HL-60/S4 treated with phorbol 12-myristate 13-acetate at 8.2 ng/mL for 4 days and 3 days (cell line): ENCODE measurements at regions not wholly inside any gene's neighbourhood (a gene's known extent, or its start where the extent isn't known, plus 50 kb on each side); places are given as distances from the start of the nearest gene placed in this dataset.
"Not testable (repeated sequence)": the region's sequence is repeated elsewhere in the genome, so short reads cannot be mapped to it uniquely, and the experiment has no call there.

Source experiments
- in situ Hi-C: fragments of 300-500 bp; cut with MboI; formaldehyde crosslinking; loops from 2 replicates; pipeline ENCODE4 v1.15.0; 2022; ENCODE audit warnings: low sequenced_read_pairs

DNA sequence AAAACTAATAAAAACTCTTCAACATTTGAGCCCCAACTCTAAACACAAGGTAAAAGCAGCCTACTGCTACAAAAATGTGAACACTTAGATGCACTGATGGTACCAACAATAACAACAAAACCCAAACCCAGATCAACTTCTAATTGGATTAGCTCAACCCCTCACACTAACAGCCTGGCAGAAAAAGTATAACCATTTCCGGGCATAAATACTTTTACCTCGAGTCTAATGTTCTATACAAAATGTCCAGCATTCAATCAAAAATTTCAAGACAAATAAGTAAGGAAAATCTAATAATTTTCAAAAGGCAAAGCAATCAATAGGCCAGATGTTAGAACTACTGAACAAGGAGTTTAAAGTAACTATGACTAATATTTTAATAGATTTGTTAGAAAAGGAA is 303.3 kb downstream of the ARRDC4 start:
- in situ Hi-C loops: no loop called here

DNA sequence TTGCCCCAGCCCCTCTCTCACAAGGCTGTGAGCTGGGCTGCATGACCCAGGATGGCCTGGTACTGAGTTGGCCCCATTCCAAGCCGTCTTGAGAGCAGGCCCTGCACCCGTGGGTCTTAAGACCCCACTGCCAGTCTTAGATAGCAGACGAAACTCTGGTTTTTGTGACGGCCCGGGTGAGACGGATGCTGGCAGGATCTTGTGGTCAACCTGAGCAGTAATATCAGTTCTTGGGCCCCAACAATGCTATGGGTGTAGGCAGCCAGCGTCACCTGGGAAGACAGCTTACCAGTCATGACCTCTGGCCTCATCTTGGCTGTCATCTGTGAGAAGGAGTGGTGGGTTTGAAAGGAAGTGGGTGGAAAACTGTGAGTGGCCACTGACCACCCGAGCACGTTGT is 305.8 kb downstream of the ARRDC4 start:
- in situ Hi-C loops: no loop called here

DNA sequence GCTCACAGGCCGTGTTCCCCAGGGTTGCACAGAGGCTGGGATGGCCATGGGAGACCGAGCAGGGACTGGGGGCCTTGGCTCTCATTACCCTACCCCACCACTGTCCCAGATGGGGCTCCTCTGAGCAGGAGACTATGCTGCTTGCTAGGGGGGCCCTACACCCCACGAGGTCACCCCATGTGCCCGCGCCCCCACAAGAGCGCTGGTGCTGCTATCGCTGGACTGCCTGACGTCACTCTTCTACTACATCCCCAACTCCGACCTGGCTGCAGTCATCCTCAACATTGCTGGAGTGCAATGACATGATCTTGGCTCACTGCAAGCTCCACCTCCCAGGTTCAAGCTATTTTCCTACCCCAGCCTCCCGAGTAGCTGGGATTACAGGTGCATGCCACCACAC is 307.7 kb downstream of the ARRDC4 start:
- in situ Hi-C loops: no loop called here

DNA sequence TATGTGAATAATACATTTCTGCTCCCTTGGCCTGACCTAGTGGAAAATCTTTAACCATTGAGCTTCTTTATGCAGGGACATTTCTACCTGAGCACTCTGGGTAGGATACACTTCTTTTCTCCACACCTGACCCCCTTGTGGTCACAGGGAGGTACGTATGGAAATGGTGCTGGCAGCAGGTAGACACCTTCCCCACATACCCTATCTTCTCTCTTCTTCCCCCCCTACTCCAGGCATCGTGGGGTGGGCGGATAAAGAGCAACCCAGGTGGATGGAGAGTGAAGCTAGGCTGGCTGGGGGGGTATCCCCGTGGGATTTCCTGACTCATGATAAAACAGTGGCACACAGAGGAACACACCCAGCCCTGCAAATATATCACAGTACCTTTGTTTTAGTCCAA is 312.1 kb downstream of the ARRDC4 start:
- in situ Hi-C loops: no loop called here

DNA sequence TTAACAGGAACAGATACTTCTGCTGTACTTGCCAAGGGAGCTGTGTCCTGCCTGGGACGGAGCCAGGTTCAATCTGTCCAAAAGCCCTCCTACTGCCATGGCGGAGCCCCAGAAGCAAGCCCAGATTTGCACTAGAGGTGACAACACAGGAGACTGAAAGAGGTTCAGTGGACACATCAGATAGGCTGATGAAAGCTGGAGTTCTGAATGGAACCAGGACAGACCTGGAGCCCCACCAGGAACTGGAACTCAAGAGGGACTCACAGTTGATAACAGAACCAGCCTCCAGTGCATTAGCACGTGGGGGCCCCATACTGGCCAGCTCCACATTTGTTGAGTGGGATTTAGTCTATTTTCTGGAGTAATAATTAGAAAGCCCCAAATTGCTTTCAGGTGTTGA is 315.5 kb downstream of the ARRDC4 start:
- in situ Hi-C loops: no loop called here

DNA sequence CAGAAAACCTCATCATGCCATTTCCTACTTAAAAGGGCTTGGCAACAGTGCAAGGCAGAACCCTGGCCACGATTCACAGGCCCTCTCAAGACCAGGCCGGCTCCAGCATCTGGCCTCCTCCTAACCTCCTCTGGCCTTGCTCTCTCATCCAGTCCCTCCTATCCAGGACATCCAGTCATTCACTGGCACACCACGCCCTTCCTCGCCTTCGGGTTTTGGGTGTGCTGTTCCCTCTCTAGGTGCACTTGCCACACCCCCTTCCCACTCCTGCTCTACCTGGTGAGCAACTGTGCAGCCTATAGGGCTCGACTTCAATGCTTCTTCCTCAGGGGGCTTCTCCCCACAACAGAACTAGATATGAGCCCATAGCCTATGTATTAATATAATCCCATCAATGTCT is 317.1 kb downstream of the ARRDC4 start:
- in situ Hi-C loops: no loop called here

DNA sequence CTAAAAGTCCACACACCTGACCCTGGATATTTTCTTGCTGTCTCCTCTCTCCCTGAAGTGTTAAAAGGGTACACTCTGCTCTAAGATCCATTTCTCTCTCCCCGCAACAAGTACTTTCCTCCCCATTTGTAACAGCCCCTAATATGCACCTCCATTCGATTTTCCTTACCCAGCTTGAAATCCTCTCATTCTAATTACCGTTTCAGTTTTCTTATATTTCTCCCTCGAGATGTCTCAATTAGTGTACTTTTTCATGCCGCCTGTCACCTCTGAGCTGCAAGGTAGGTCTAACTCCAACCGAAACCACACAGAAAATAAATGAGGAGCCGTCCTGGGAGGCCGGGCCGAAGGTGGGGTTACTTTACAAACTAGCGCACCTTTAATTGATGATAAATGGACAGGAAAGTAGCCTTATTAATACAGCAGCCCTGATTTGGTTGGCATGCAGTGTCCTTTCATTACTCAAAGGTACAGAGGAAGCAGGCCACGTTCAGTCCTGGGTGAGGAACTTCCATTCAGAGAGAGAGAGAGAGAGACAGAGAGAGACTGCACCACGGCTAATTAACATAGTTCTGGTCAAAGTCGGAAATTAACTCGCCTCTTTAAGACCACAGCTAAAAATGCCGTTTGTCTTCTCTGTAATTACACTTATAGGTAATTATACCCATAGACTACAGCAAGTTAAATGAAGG is 319.9 kb downstream of the ARRDC4 start:
- in situ Hi-C loops: no loop called here

DNA sequence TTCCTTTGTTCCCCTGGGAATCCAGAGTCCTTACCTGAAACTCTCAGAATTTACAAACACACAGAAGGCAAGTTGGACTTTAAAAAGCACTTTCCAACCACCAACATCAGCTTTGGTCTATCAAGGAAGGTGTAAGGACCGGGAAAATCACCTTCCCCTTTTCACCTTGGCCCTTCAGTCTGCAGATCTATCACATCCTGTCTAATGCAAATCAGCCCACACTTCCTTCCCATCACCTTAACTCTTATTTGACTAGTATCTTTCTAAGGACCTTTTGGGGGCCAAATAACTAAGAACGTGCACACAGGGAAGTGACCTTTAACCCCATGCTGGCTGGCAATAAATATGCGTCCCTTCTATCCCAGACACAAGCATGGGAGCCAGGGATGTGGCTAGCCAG is 320.6 kb downstream of the ARRDC4 start:
- in situ Hi-C loops: no loop called here

DNA sequence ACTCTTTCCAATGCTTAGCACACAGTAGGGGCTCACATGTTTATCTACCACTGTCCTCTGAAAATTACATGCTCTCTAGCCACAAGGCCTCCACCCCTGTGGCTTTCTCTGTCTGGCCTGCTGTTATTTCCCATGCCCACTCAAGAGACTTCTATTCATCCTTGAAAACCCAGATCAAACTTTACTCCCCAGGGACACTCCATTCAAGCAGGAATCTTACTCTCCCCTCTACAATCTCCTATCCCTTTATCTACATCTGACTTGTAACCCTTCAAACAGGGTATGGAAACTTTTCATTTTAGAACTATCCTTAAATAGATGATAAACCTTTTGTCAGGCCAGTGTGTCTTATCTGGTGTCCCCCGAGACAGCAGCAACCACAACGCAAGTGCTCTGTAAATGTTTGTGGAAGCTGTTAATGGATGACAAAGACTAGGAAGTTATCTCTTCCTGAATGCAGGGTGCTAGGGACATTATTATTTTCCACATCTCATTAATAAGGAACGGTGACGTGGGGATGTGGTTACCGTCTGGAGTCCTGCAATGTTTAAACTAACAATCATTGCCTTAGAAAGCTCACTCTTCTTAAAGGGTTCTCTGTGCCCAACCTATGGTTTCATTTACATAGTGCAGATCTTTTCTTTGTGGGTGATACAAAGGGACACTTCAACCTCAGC is 322.3 kb downstream of the ARRDC4 start:
- in situ Hi-C loops: no loop called here

DNA sequence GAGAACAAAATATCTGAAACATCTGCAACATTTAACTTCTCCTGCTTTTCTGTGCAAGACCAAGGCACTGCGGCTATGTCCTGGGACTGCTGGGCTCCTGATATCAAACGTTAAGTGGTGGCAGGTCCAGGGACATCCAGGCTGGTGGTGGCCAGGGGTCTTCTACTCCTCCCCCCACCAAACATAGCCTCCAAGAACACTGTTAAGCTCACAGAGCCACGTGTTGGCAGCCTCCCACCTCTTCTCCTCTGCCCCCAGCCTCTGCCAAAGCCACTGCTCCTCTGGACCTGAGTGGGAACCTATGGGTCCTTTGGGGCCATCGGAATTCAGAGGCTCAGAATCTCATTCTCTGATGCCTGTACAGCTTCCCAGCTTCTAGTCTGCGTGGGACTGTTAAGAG is 325.7 kb downstream of the ARRDC4 start:
- in situ Hi-C loops: no loop called here

DNA sequence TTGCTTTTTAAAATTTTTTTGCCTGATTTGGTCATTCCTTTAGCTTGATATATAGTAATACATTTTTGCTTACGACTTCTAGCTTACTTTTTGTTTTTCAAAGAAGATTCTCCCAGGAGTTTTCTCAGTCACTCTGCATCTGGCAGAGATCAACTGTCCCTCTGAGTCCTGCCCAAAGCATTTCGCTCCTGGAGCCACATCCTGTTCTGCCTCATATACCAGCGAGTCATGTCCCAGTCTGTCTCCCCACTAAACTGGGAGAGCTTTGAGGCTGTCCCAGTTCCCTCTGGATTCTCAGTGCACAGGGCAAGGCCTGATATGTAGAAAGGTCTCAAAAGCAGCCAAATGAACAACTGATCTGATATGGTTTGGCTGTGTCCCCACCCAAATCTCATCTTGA is 326.3 kb downstream of the ARRDC4 start:
- in situ Hi-C loops: no loop called here

DNA sequence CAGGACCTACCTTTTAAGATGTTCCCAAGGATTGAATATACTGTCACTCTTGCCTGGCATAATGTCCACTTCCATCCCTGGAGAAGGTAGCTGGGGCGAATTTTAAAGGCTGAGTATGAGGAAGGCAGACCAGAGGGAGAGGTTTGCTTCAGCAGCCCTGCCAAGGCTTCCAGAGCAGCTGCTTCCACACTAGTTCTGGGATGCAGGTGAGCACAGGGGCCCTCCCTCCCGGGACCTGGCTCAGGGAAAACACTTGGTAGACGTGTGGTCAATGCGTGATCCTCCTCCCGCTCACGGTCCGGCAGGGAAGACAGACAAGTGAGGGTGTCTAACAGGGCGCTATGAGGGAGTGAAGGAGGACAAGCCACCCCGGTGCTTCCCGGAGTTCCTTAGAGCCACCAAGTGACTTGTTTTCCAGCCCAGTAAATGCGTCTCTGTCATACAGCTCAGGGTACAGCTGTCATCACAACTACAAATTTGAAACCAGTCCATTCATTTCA is 327.6 kb downstream of the ARRDC4 start:
- in situ Hi-C loops: no loop called here

DNA sequence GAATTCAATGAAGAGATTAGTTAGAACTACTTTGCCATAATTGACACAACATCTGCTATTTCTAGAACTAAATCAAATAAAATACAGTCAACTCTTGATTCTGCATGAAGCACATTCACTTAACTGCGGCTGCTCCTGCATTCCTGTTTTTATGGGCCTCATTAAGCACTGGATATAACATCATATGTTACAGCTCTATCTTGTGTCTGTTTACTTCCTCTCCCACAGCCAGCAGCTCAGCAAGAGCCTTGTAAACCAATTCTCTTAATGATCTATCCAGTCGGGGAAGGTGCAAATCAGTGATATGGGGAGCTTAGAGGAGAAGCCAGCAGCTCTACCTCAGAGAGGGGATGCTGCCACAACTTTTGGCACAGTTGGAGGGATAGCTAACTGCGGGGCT is 329.2 kb downstream of the ARRDC4 start:
- in situ Hi-C loops: no loop called here

DNA sequence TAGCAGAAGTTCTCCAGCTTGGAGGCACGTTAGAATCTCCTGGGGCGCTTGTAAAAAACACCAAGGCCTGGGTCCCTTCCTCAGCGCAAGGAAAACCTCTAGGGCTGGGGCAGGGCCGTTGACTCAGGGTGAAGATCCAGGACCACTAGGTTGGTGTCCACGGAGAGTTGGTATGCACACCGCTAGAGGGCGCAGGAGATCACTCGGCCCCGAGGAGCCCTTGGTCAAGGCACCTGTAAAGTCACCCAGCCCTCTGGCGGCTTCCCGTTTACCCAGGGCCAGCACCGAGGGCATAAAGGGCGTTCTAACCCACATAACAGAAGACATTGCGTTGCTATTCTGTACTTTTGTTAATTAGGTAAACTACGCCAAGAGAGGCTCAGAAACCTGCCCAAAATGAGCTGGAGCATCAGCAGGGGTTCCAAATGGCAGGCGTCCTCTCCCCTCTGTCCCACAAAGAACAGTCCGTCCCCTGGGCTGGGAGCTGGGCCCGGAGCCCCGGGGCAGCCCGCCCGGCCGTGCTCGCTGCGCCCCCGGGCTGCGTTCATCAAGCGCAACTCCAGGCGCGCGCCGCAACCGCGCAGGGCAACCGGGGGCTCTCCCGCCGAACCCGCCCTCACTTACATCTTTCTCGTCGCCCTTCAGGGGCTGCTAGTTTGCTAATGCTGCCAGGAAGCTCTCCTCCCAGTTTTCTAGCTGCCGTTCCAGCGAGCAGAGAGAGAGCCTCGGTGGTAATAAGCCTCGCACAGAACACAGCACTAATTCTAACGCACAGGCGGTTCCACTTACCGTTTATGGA is 332.1 kb downstream of the ARRDC4 start:
- in situ Hi-C loops: no loop called here

DNA sequence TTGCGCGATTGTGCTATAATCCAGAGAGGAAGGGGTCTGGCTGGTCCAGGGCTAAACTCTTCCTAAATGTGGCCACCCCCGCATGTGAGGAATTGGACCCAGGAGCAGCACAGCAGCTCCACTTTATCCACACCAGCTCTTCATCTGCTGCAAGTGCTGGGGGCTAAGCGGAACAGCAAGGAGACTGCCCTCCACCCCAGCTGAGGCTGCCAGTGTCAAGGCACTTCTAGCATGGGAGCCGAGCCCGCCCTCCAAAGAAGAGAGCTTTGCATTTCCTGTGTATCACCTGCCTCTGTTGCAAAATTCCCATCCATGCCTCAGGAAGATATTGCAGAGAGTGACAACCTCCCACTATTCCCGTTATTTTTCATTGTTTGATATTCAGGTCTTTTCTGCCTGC is 333.6 kb downstream of the ARRDC4 start:
- in situ Hi-C loops: no loop called here

DNA sequence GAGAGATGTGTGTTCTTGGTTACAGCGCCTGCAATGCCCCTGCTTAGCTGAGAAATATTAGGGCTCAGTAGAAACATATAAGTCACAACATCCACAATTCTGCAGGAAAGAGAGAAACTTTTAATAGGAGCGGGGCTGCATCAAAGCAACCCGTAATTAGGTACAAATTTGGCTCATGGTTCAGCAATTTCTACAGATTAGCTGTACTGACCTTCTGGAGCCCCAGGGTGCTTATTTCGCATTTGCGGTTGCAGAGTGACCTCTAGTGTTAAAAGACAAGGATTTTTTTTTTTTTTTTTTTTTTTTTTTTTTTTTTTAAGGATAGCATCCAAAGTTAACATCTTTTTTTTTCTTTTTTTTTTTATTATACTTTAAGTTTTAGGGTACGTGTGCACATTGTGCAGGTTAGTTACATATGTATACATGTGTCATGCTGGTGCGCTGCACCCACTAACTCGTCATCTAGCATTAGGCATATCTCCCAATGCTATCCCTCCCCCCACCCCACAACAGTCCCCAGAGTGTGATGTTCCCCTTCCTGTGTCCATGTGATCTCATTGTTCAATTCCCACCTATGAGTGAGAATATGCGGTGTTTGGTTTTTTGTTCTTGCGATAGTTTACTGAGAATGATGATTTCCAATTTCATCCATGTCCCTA is 334.7 kb downstream of the ARRDC4 start:
- in situ Hi-C loops: not testable (repeated sequence)

DNA sequence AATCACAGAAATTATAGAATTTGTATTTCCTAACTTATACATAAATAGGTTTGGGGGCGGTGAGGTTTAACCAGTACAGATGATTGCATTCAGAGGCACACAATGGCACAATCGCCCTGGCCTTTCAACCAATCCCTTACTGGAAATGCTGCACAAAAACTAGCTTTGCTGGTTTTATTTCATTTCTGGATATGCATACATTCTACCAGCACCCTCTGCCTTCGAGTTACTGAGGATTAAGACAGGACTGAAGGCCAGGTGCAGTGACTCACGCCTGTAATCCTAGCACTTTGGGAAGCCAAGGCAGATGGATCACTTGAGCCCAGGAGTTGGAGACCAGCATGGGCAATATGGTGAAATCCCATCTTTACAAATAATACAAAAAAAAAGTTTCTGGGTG is 336.1 kb downstream of the ARRDC4 start:
- in situ Hi-C loops: no loop called here

DNA sequence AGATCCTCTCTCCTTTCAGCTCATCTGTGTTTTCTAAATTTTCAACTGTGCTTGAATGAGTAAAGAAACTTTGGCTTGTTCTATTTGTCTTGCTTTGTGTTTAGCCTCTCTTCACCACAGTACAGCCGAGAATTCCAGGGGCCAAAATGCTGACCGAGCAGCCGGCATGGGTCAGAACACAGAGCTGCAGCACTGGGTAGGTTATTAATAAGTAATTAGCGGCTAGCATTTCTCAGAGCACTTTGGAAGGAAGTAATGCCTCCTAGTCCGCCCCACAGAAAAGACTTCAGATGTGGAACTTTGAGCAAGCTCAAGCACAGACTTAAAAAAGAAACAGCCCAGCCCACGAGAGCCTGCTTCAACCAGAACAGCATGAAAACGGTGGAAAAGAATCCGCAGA is 343.9 kb downstream of the ARRDC4 start:
- in situ Hi-C loops: no loop called here

DNA sequence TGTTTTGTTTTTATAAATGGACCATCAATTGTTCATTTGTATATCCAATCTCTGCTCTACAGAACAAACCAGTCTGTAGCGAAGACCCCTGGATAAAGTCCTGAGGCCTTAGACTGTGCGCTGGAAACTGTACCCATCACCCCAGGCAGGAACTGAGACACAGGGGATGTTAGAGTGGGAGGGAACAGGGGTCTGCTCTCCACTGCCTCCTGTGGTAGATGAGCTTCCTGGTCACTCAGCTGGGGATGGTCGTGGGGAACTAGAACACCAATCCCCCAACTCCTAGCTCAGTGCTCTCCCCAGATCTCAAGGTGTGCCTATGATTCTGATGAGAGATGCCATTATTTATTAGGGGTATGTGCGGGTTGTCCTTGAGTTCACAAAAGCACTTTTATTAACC is 340.2 kb upstream of the IGF1R start:
- in situ Hi-C loops: no loop called here

DNA sequence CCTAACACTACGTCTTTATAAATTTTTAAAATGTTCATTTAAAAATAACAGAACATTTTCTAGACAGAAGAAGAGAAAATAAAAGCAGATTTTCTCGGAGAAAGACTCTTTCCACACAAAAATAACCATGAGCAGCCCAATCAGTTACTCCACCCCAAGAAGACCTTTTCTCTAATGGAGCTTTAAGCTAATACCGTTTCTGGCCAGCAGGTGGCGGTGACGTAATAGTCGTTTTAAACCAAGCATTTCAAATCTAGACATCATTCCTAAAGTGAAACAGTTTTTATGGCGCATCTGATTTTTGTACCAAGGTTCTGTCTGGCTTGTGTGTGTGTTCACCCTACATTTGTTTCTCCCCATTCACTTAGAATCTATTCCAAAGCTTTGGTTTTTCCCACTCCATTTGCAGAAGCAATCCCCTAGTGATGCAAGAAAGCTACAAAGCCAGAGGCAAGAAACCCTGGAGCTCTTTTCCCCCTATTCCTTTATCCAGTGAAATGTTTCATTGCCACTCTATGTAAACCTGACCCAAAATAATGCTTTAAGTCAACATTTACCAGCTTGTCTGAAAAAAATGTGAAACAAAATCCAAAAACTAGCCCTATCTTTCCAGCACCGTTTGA is 336.7 kb upstream of the IGF1R start:
- in situ Hi-C loops: no loop called here

DNA sequence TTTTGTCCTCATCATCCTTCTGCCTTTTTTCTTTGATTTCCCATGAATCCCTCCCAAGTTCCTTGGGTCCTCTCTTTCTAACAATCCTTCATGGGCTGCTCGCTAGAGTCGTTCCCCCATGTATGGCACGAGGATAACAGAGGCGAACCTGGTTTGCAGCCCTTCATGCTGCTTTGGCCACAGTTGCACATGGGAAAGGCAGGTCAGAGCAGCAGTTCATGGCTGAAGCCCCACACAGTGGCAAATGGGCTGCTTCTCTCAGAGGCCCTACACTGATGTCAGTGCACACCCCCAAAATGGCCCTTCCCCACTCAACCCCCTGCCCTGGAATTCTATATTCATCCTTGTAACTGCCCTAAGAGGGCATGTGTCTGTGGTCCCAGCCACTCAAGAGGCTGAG is 335.4 kb upstream of the IGF1R start:
- in situ Hi-C loops: no loop called here
